GM19395 (cell line): ENCODE measurements at regions not wholly inside any gene's neighbourhood (a gene's known extent, or its start where the extent isn't known, plus 50 kb on each side); places are given as distances from the start of the nearest gene placed in this dataset.

Source experiments
- ATAC-seq: cut with Tn5 transposase; IDR thresholded peaks from one replicate; pipeline ENCODE4 v1.9.1; 2021; ENCODE audit warnings: mild to moderate bottlenecking, moderate library complexity; ENCODE audit not compliant: unreplicated experiment

DNA sequence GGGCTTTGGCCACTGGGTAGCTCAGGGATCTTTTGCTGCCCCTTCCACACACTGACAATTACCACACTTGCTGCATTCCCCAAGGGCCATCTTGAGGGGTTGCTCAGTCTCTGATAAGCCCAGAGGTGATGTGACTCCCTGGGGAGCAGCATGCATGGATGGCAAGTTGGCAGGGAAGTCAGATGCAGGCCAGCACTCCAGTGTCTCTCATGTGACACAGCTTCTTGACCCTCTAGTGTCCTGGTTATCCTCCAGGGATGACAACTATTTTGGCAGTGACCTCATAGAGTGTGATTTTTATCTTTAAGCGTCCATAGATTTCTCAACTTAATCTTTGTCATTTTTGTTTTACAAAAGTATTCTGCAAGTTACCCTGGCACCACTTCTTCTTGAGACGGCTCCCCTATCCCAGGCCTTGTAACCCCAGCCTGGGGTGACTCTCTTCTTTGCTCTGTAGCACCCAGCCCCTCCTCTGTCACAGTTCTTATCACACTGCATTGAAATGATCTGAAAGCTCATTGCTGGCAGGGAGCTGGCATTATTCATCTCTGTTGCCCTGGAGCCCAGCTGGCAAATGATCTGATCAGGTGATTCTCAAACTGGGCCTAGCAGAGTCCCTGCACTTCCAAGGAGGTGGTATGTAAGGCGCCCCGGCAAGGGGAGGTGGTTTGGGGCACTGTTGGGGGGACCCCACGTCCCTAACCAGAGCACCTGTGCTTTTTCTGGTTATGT lies 72.6 kb downstream of the TENT5C start:
- ATAC-seq, result no peak

DNA sequence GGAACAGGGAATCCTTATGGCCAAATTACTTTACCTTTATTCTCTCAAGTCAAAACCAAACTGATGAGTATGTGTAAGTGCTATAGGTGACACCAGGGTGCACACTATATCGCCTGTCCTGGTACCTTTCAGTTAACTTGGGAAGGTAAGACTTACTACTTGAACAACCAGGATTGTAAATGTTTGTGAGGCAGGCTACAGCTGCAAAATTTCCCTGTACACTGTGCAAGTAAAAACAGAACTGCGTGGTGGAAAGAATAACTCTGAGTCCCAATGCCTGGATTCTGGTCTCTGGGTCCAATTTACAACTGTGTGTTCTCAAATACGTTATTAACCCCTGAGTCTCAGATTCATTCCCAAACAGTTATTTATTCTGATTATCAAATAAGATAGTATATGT lies 73.5 kb downstream of the TENT5C start:
- no peak for ATAC-seq

DNA sequence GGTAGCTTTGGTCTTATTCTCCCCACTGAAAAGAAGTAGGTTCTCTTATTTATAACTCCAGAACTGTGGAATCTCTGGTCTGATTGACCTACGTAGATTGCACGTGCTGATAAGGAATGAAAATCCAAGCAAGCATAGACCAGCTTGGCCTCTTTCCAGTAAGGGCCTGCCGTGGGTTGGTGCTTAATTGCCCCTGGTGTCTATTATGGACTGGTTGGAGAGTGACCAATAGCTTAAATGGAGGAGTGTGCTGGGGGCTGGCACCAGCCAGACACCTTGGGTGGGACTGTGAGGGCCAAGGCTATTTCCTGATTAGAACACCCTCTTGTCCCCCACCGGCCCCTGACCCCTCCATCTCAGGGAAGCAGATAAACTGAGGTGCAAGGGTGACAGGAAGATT lies 74.0 kb downstream of the TENT5C start:
- no peak for ATAC-seq

DNA sequence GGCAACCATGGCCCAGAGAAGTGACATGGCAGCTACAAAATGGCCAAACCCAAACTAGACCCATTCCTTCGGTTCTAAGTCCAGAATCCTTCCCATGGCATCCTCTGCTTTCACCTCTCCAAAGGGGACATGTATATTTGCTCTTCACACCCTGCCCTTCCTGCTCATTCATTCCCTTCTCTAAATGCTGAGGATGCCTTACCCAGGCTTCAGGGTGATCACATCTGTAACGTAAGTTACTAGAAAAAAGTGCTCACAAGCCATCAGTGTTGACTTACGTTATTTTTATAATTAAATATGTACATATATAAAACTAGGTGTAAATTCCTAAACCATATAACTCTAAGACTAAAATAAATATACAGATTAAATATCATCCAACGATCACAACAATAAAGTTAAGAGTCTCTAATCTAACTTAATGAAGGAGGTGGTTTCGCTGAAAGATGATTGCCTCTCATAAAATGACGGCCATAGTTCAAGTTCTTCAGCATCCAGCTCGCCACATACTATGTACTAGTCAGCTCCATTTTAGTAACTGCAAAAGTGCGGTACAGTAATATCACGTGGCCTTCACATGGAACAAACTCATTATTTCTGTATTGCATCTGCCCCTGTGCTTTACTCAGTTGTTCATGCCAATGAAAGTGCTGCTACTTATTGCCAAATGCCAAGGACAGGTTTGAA lies 74.6 kb downstream of the TENT5C start:
- no peak for ATAC-seq

GRCh38 chr1:117681093-117681900 lies 75.4 kb downstream of the TENT5C start:
- ATAC-seq, result no peak

GRCh38 chr1:117681901-117682250 lies 76.0 kb downstream of the TENT5C start:
- no peak for ATAC-seq

DNA sequence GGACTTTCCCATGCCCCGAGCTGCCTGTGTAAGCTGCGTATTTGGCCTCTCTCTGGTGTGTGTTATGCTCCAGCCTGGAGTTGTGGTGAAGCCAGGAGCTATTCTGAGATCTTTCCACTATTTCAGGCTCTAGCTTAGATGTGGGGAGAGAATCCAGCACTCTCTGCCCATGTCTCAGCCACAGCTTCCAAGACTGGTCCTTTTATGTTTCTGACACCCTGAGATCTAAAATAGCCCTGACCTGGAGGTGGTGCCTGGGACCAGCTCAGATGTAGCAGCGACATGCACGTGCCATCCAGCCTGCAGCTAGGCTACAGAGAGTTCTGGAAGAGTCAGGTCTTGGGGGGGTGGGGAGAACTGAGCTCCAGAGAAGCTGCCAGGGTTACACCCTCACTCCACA lies 76.5 kb downstream of the TENT5C start:
- no peak for ATAC-seq

DNA sequence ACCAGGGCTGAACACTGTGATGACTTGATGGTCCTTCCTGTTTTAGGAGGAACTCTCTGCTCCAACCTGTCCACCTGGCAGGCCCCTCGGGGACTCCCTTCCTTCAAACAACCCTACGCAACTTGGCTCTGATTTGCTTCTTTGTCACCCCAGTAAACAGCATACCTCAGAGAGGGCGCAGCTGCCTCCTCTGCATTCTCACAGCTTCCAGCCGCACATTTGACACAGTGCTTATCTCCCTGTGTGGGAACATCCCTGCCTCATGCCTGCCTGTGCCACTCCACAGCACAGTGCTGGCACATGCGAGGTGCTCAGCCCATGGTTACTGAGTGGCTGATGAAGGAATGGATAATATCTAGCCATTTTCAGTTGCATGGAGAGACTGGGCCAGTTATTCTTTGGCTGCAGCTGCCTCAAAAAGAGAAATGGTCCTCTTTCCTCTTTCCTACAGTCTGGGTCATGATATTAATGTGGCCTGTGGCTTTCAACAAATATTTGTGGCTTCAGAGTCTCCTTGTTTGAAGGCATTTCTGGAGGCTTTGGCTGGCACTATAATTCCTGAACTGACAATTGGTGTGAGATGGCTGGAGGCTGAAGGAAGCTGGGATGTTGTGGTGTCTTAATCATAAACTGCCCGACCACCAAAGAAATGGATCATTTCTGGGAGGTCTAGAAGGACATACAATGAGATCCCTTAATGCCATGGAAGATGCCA lies 77.9 kb downstream of the TENT5C start:
- no peak for ATAC-seq

- no peak for ATAC-seq
These were observed 80.3 kb downstream of the TENT5C start for GRCh38 chr1:117685936-117686806.

DNA sequence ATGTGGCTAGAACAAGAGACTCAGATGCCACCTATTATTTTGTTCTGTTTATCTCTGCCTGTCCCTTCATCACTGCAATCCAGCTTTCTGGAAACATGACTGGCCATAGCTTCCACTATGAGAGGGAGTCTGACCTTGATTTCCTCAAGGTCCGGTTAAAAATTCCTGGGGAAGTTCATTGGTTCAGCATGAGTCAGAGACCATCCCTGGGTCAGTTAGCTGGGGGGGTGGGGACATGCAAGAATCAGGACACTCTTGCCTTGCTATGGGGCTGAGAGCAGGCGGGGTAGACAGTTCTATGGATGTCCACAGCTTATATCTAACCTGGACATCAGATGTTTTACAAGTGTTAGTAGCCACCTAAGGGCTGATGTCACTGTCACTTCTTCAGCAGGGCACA lies 81.1 kb downstream of the TENT5C start:
- ATAC-seq, result no peak

- ATAC-seq, result no peak
These were observed 84.3 kb downstream of the TENT5C start for GRCh38 chr1:117689997-117690625.

- no peak for ATAC-seq
These were observed 86.1 kb downstream of the TENT5C start for GRCh38 chr1:117691942-117692341.

- ATAC-seq, result no peak
These were observed 88.7 kb downstream of the TENT5C start for GRCh38 chr1:117694543-117694942.

- no peak for ATAC-seq
These were observed 90.1 kb downstream of the TENT5C start for GRCh38 chr1:117695796-117696490.

- ATAC-seq, result no peak
These were observed 90.7 kb downstream of the TENT5C start for GRCh38 chr1:117696561-117696960.

- no peak for ATAC-seq
These were observed 91.5 kb downstream of the TENT5C start for GRCh38 chr1:117697220-117697781.

DNA sequence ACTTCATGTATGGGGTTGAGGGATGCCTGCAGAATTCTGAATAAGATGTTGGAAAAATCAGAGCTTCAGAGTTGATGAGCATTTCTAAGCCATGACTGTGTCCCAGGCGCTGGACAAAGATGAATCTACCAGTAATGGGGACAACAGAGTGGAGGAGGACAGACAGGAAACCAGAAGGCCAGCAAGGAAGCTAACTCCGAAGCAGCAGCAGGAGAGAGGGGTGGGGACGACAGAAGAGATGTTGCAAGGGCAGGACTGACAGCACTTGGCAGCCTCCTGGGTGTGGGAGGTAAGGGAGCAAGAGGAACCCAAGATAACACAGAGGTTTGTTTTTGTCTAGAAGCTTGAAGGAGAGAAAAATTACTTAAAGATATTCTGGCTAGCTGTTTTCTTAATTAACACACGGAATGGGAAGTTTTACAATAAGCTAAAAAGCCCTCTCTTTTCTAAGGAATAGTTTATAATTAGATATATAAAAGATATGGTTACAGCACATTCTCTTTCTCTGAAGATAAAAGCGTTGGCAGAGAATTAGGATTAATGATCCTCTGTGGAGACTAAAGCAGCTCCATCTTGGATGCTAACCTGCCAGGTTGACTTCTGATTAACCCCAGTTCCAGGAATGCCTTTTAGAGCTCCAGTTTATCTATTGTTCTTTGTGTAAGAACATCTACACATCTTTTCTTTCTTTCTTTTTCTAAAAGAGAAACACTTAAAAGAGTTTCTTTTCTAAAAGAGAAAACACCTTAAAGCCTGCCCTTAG lies 92.7 kb downstream of the TENT5C start:
- ATAC-seq, result no peak

DNA sequence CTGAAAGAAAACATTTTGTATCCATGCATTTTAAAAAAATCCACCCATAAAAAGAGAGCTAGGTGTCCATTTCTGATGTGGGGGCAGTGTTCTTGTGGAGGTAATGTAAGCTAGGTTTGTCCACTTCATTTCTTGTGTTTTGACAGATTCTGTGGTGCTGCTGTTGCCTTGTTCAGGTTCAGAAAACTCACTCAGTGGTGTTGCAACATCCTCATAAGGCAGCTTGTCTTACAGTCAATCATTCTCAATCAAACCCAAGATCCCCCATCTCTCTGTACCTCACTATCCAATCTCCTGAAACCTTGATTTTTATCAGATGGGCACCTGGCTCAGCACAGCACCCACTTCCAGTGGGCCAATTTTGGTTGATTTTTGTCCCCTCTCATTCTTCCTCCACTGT lies 94.1 kb downstream of the TENT5C start:
- no peak for ATAC-seq
